GM23338 (cell line): ENCODE measurements at regions not wholly inside any gene's neighbourhood (a gene's known extent, or its start where the extent isn't known, plus 50 kb on each side); places are given as distances from the start of the nearest gene placed in this dataset.
A peak's percentile ranks its signal among the peaks of the same experiment; 100 is the strongest.

Source experiments
- ATAC-seq: fragments of 200-7000 bp; cut with Tn5 transposase; 3 replicates; pipeline ENCODE4 v1.9.1; 2020
- DNase-seq: peaks from one replicate; pipeline ENCODE4 v3.0.0-alpha.2; 2015; ENCODE audit warnings: low spot score
- H2AFZ ChIP-seq: fragments of 200-600 bp; sonication (generic); 2 replicates; pipeline ENCODE4 v1.8.0; 2016; ENCODE audit warnings: antibody characterized with exemption, mild to moderate bottlenecking, moderate library complexity
- H3F3A ChIP-seq: fragments of 200-600 bp; sonication (generic); replicated peaks from 2 replicates; pipeline ENCODE4 v1.8.0; 2017; ENCODE audit warnings: antibody characterized with exemption, mixed run types, low read depth
- H3K27ac ChIP-seq: fragments of 200-600 bp; sonication (generic); 2 replicates; pipeline ENCODE4 v1.6.1; 2016; ENCODE audit warnings: low read depth
- H3K27me3 ChIP-seq: fragments of 200-600 bp; sonication (generic); 2 replicates; pipeline ENCODE4 v1.8.0; 2016; ENCODE audit warnings: mild to moderate bottlenecking, mixed run types, moderate library complexity; ENCODE audit not compliant: insufficient read depth
- H3K36me3 ChIP-seq: fragments of 200-600 bp; sonication (generic); 2 replicates; pipeline ENCODE4 v1.8.0; 2016; ENCODE audit warnings: mild to moderate bottlenecking; ENCODE audit not compliant: insufficient read depth
- H3K4me1 ChIP-seq: fragments of 200-600 bp; sonication (generic); 2 replicates; pipeline ENCODE4 v1.8.0; 2016; ENCODE audit warnings: mild to moderate bottlenecking, moderate library complexity; ENCODE audit not compliant: insufficient read depth
- H3K4me2 ChIP-seq: fragments of 200-600 bp; sonication (generic); 2 replicates; pipeline ENCODE4 v1.7.1; 2017; ENCODE audit warnings: mixed run types
- H3K4me3 ChIP-seq: fragments of 200-600 bp; sonication (generic); 2 replicates; pipeline ENCODE4 v1.6.1; 2016; ENCODE audit warnings: mixed run types
- H3K79me2 ChIP-seq: fragments of 200-600 bp; sonication (generic); replicated peaks from 2 replicates; pipeline ENCODE4 v1.8.0; 2017; ENCODE audit warnings: mild to moderate bottlenecking; ENCODE audit not compliant: insufficient read depth
- H3K9me2 ChIP-seq: fragments of 200-600 bp; sonication (generic); 2 replicates; pipeline ENCODE4 v1.8.0; 2017; ENCODE audit not compliant: insufficient read depth
- H4K20me1 ChIP-seq: fragments of 200-600 bp; sonication (generic); replicated peaks from 2 replicates; pipeline ENCODE4 v1.8.0; 2017; ENCODE audit warnings: mild to moderate bottlenecking; ENCODE audit not compliant: insufficient read depth
- H3K27ac Mint-ChIP-seq: 2 replicates; pipeline ENCODE4 v1.8.0; 2020; ENCODE audit warnings: inconsistent platforms, mild to moderate bottlenecking, moderate library complexity, mixed read lengths
- H3K27me3 Mint-ChIP-seq: 3 replicates; pipeline ENCODE4 v1.8.0; 2022; ENCODE audit warnings: low read depth, mild to moderate bottlenecking, moderate library complexity, mixed read lengths, inconsistent platforms; ENCODE audit not compliant: insufficient read depth, poor library complexity
- H3K36me3 Mint-ChIP-seq: 3 replicates; pipeline ENCODE4 v1.8.0; 2021; ENCODE audit warnings: low read depth, mild to moderate bottlenecking, inconsistent platforms, moderate library complexity, mixed read lengths
- H3K4me1 Mint-ChIP-seq: 3 replicates; pipeline ENCODE4 v1.8.0; 2020; ENCODE audit warnings: mild to moderate bottlenecking, inconsistent platforms, mixed read lengths
- H3K4me3 Mint-ChIP-seq: 3 replicates; pipeline ENCODE4 v1.8.0; 2021; ENCODE audit warnings: moderate library complexity, mild to moderate bottlenecking, inconsistent platforms, mixed read lengths
- H3K9me3 Mint-ChIP-seq: 3 replicates; pipeline ENCODE4 v1.8.0; 2020; ENCODE audit warnings: moderate library complexity, mild to moderate bottlenecking, inconsistent platforms, mixed read lengths
- CREB1 ChIP-seq: fragments of 250-450 bp; sonication (Bioruptor Pico); IDR thresholded peaks from 2 replicates; pipeline ENCODE4 v1.5.0; 2020; ENCODE audit warnings: low read depth, mild to moderate bottlenecking, moderate library complexity
- CTCF ChIP-seq, 2 experiments: fragments of 200-600 bp in 1 of 2; sonication (generic) in 1 of 2; conservative IDR thresholded peaks; 2 replicates each; pipeline versions ENCODE4 v1.5.1 to v1.6.1; 2016 to 2017; ENCODE audit warnings: antibody characterized with exemption in 2 of 2, low read depth in 2 of 2, mild to moderate bottlenecking in 2 of 2, moderate library complexity in 1 of 2
- ETS1 ChIP-seq: IDR thresholded peaks from 2 replicates; pipeline ENCODE4 v1.6.1; 2016; ENCODE audit warnings: antibody characterized with exemption
- EZH2 ChIP-seq: fragments of 200-600 bp; sonication (generic); IDR thresholded peaks from one replicate; pipeline ENCODE4 v1.8.0; 2017; ENCODE audit warnings: antibody characterized with exemption, mild to moderate bottlenecking, low read depth; ENCODE audit not compliant: unreplicated experiment
- EZH2phosphoT487 ChIP-seq: fragments of 200-600 bp; sonication (generic); IDR thresholded peaks from one replicate; pipeline ENCODE4 v1.8.1; 2018; ENCODE audit warnings: antibody characterized with exemption; ENCODE audit not compliant: unreplicated experiment
- JUNB ChIP-seq: IDR thresholded peaks from one replicate; pipeline ENCODE4 v1.6.1; 2016; ENCODE audit warnings: antibody characterized with exemption; ENCODE audit not compliant: unreplicated experiment
- NANOG ChIP-seq: IDR thresholded peaks from 2 replicates; pipeline ENCODE4 v1.6.1; 2016; ENCODE audit warnings: antibody characterized with exemption, borderline replicate concordance
- POLR2AphosphoS5 ChIP-seq: IDR thresholded peaks from 2 replicates; pipeline ENCODE4 v1.6.1; 2016; ENCODE audit warnings: antibody characterized with exemption, low read depth
- REST ChIP-seq: IDR thresholded peaks from one replicate; pipeline ENCODE4 v1.6.1; 2018; ENCODE audit warnings: antibody characterized with exemption; ENCODE audit not compliant: unreplicated experiment
- STAT1 ChIP-seq: IDR thresholded peaks from one replicate; pipeline ENCODE4 v1.6.1; 2016; ENCODE audit warnings: antibody characterized with exemption; ENCODE audit not compliant: unreplicated experiment
- ZNF114 ChIP-seq: fragments of 250-450 bp; sonication (Bioruptor Pico); IDR thresholded peaks from 2 replicates; pipeline ENCODE4 v1.5.0; 2020; ENCODE audit warnings: mild to moderate bottlenecking, moderate library complexity
- ZNF331 ChIP-seq: fragments of 250-450 bp; sonication (Bioruptor Pico); IDR thresholded peaks from 2 replicates; pipeline ENCODE4 v1.5.0; 2020; ENCODE audit warnings: low read depth, mild to moderate bottlenecking, moderate library complexity
- ZNF462 ChIP-seq: fragments of 250-450 bp; sonication (Bioruptor Pico); IDR thresholded peaks from 2 replicates; pipeline ENCODE4 v1.5.0; 2020; ENCODE audit warnings: mild to moderate bottlenecking, moderate library complexity

GRCh38 chr4:148790246-148790645 lies 348.0 kb upstream of the NR3C2 start:
- H4K20me1 ChIP-seq: no peaks in the 10 kb centered on the region
- DNase-seq (peak; percentile 8), ATAC-seq (no peak)
- H3F3A ChIP-seq: no peaks in the 10 kb centered on the region
- peaks cover 16% of the 10 kb centered on the region for H3K4me1 ChIP-seq
- H3K27ac Mint-ChIP-seq: peak overlapping the region; percentile 56; the same call in 1 of the 2 replicates
- H3K9me2 ChIP-seq: peaks cover 10% of the 10 kb centered on the region; the same call in 1 of the 2 replicates
- peaks cover 4% of the 10 kb centered on the region for H3K27me3 Mint-ChIP-seq
- H3K4me3 Mint-ChIP-seq: no peak overlapping the region
- H3K4me3 ChIP-seq: no peak overlapping the region
- peak overlapping the region; percentile 11; the same call in 1 of the 2 replicates for H2AFZ ChIP-seq
- H3K79me2 ChIP-seq: no peaks in the 10 kb centered on the region
- no peak overlapping the region for H3K4me2 ChIP-seq
- TF ChIP-seq EZH2 (no peak), JUNB (no peak), ETS1 (no peak), CREB1 (CRISPR knock-in tag) (no peak), ZNF114 (CRISPR knock-in tag) (no peak), REST (no peak), POLR2AphosphoS5 (no peak), CTCF (conservative IDR thresholded peaks at IDR 0.05; ENCODE audit: low read depth in 2 of 2) (no peak), ZNF331 (CRISPR knock-in tag) (no peak), ZNF462 (CRISPR knock-in tag) (no peak), EZH2phosphoT487 (no peak), STAT1 (no peak), NANOG (no peak)
- H3K36me3 ChIP-seq: no peaks in the 10 kb centered on the region
- H3K27ac ChIP-seq: no peak overlapping the region
- H3K27me3 ChIP-seq: no peaks in the 10 kb centered on the region
- no peaks in the 10 kb centered on the region for H3K9me3 Mint-ChIP-seq
- no peaks in the 10 kb centered on the region for H3K36me3 Mint-ChIP-seq
- H3K4me1 Mint-ChIP-seq: peaks cover 24% of the 10 kb centered on the region
